GM12878 (cell line): ENCODE measurements at regions not wholly inside any gene's neighbourhood (a gene's known extent, or its start where the extent isn't known, plus 50 kb on each side); places are given as distances from the start of the nearest gene placed in this dataset.

Source experiments
- ATAC-seq: fragments of 200-7000 bp; cut with Tn5 transposase; 3 replicates; pipeline ENCODE4 v1.9.1; 2020; ENCODE audit warnings: mild to moderate bottlenecking, moderate library complexity
- BruUV-seq: library from RNA; stranded (reverse); fragments of 400-500 nt; replicated peaks from 2 replicates; lab custom pipeline; 2021; lab: Mats Ljungman, UMichigan
- CTCF ChIA-PET: fragments of 300-600 bp; sonication (Branson Sonifier 250); formaldehyde crosslinking; extraction: SDS; loops from one replicate; lab custom pipeline; 2021; ENCODE audit warnings: inconsistent platforms; lab: Yijun Ruan, JAX
- POLR2A ChIA-PET: fragments of 350-600 bp; formaldehyde crosslinking; extraction: SDS; loops from one replicate; lab custom pipeline; 2021; ENCODE audit warnings: inconsistent platforms; lab: Charles Lee
- RAD21 ChIA-PET: fragments of 300-600 bp; sonication (Branson Sonifier 250); formaldehyde crosslinking; loops from one replicate; lab custom pipeline; 2023; ENCODE audit warnings: antibody characterized with exemption; ENCODE audit not compliant: unreplicated experiment; lab: Charles Lee
- SMC1A ChIA-PET: fragments of 300-600 bp; sonication (Branson Sonifier 250); formaldehyde crosslinking; loops from one replicate; lab custom pipeline; 2023; ENCODE audit not compliant: unreplicated experiment, uncharacterized antibody; lab: Charles Lee
- DNase-seq: peaks from one replicate; pipeline ENCODE4 v3.0.0-alpha.2; 2011; ENCODE audit warnings: low read depth, low spot score
- FAIRE-seq: peaks from 3 replicates; lab custom pipeline; 2011; peaks lifted over from hg19 to GRCh38; lab: Jason Lieb, UNC
- H2AFZ ChIP-seq: 2 replicates; pipeline ENCODE4 v1.6.0; 2011; ENCODE audit warnings: low read depth, low read length, control low read depth; ENCODE audit not compliant: control insufficient read depth
- H3K27ac ChIP-seq: 2 replicates; pipeline ENCODE4 v1.5.1; 2011; ENCODE audit warnings: control low read depth; ENCODE audit not compliant: control insufficient read depth, insufficient read depth
- H3K27me3 ChIP-seq, 2 experiments: replicated peaks in 1 of 2; 2 replicates each; pipeline versions ENCODE4 v1.6.0 to v1.6.1; 2011; ENCODE audit warnings: low read length in 1 of 2; ENCODE audit not compliant: control insufficient read depth in 2 of 2, insufficient read depth in 2 of 2
- H3K36me3 ChIP-seq, 2 experiments: 2 replicates each; pipeline ENCODE4 v1.5.1; 2011; ENCODE audit warnings: low read length in 1 of 2; ENCODE audit not compliant: control insufficient read depth in 2 of 2, insufficient read depth in 2 of 2
- H3K4me1 ChIP-seq: 2 replicates; pipeline ENCODE4 v1.6.1; 2011; ENCODE audit warnings: mild to moderate bottlenecking, low read length, moderate library complexity, mixed read lengths; ENCODE audit not compliant: control insufficient read depth, insufficient read depth
- H3K4me2 ChIP-seq: 2 replicates; pipeline ENCODE4 v1.6.0; 2011; ENCODE audit warnings: control low read depth; ENCODE audit not compliant: control insufficient read depth, insufficient read depth
- H3K4me3 ChIP-seq: fragments of 200-600 bp; sonication (generic); 2 replicates; pipeline ENCODE4 v1.5.1; 2016
- H3K79me2 ChIP-seq: 2 replicates; pipeline ENCODE4 v1.6.0; 2011; ENCODE audit warnings: low read length; ENCODE audit not compliant: control insufficient read depth, insufficient read depth
- H3K9ac ChIP-seq: 2 replicates; pipeline ENCODE4 v1.8.0; 2011; ENCODE audit warnings: low read length, control low read depth, mixed read lengths; ENCODE audit not compliant: control insufficient read depth, insufficient read depth
- H3K9me3 ChIP-seq: replicated peaks from 3 replicates; pipeline ENCODE4 v1.5.1; 2011; ENCODE audit warnings: mild to moderate bottlenecking, low read length; ENCODE audit not compliant: control insufficient read depth, insufficient read depth
- H4K20me1 ChIP-seq: 2 replicates; pipeline ENCODE4 v1.6.0; 2011; ENCODE audit not compliant: control insufficient read depth, insufficient read depth
- DPF2 ChIP-seq: fragments of 450-650 bp; IDR thresholded peaks from 2 replicates; pipeline ENCODE4 v1.6.1; 2017; ENCODE audit warnings: mild to moderate bottlenecking
- WGBS: methylation state at CpG from one replicate; pipeline ENCODE4 v1.1.6; 2016; ENCODE audit warnings: low lambda C conversion rate; ENCODE audit not compliant: insufficient replicate concordance, insufficient coverage; ENCODE audit errors: missing lambda C conversion rate; 5-methylcytosine and 5-hydroxymethylcytosine counted together
- in situ Hi-C: fragments of 300-500 bp; cut with MboI; formaldehyde crosslinking; loops from 9 replicates; pipeline ENCODE4 v1.14.3; 2018; ENCODE audit warnings: mixed read lengths
- intact Hi-C: fragments of 100-400 bp; cut with micrococcal nuclease; formaldehyde crosslinking; loops from one replicate; pipeline ENCODE4 v1.14.2; 2022; ENCODE audit not compliant: unreplicated experiment
- TF ChIP-seq, protein P1 (sequence below): fragments of 450-650 bp; conservative IDR thresholded peaks from 2 replicates; pipeline ENCODE4 v1.6.1; 2017; ENCODE audit warnings: mild to moderate bottlenecking, moderate library complexity

DNA sequence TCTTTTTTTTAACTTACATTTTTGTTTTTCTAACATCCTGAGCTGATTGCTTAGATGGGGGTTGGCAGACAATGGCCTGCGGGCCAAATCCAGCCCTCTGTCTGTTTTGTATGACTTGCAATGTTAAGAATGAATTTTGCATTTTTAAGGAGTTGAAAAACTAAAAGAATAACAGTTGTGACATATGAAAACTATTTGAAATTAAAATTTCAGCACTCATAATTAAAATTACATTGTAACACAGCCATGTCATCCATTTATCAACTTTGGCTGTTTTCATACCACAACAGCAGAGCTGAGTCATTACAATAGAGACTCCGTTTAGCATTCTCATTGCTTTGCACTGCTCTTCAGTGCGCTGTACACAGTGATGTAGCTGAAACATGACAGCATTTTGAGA is 94.1 kb upstream of the MC4R start:
- Histone ChIP-seq H3K9me3 (no peaks in the 10 kb centered on the region), H3K4me3 (no peak overlapping the region), H3K79me2 (no peaks in the 10 kb centered on the region), H3K27me3 (no peaks in the 10 kb centered on the region), H3K27ac (no peak overlapping the region), H3K4me2 (no peak overlapping the region), H4K20me1 (no peaks in the 10 kb centered on the region), H3K36me3 (no peaks in the 10 kb centered on the region)
- FAIRE-seq: no peak
- no peak; the same call in 2 of the 3 replicates for ATAC-seq
- 46% methylated on average over 3 of the region's 3 CpGs for WGBS
- in situ Hi-C loops: no loop called here
- TF ChIP-seq, protein P1, sequence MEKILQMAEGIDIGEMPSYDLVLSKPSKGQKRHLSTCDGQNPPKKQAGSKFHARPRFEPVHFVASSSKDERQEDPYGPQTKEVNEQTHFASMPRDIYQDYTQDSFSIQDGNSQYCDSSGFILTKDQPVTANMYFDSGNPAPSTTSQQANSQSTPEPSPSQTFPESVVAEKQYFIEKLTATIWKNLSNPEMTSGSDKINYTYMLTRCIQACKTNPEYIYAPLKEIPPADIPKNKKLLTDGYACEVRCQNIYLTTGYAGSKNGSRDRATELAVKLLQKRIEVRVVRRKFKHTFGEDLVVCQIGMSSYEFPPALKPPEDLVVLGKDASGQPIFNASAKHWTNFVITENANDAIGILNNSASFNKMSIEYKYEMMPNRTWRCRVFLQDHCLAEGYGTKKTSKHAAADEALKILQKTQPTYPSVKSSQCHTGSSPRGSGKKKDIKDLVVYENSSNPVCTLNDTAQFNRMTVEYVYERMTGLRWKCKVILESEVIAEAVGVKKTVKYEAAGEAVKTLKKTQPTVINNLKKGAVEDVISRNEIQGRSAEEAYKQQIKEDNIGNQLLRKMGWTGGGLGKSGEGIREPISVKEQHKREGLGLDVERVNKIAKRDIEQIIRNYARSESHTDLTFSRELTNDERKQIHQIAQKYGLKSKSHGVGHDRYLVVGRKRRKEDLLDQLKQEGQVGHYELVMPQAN: no peak
- TF ChIP-seq, all 136 proteins: peak for 0
- H3K9ac ChIP-seq: no peak overlapping the region
- no TSS peak for BruUV-seq
- intact Hi-C loops: no loop called here
- SMC1A ChIA-PET: no interaction called here
- CTCF ChIA-PET: no interaction called here
- H2AFZ ChIP-seq: no peak overlapping the region
- POLR2A ChIA-PET: interaction anchor here (0.6 kb wide), 1 partner anchor 135 kb away, joined by 3 read pairs; no protein-coding TSS in a partner anchor
- DNase-seq: no peak
- H3K4me1 ChIP-seq: no peaks in the 10 kb centered on the region
- RAD21 ChIA-PET: no interaction called here

DNA sequence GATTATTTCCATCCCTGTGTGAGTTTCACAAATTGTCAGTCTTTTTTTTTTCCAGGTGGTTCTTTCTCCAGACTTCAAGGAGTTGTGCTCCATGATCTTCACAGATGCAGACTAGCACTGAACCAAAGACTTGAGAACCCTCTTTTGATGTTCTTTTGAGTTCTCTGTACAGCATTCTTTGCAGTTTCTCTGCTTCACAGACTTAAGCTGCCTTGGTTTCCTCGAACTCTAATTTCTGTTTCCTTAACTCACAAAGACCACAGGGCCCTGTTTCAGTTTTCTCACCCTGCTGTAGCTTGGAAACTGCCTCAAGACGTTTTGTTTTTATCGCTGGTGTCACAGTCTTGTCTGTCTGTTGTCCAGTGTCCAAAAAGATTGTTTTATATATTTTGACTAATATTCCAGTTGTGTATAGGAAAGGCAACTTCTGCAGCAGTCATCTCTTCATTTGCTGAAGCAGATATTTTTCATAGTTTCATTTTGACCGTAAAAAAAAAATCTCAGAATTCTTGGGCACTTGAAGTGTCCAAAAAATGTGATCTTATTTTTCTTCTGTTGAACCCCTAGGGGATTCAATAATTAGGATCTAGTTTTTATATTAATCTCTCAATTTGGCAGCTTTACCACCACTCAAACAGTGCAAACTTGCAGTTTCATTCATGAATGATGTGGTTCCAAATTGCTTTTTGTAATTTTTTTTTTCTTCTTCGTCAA is 97.0 kb upstream of the MC4R start:
- TF ChIP-seq DPF2: no peak
- Histone ChIP-seq H2AFZ (no peak overlapping the region), H3K27me3 (no peaks in the 10 kb centered on the region), H3K9me3 (no peaks in the 10 kb centered on the region), H3K36me3 (no peaks in the 10 kb centered on the region), H3K27ac (no peak overlapping the region), H4K20me1 (no peaks in the 10 kb centered on the region), H3K4me2 (no peak overlapping the region), H3K4me3 (no peak overlapping the region), H3K9ac (no peak overlapping the region), H3K79me2 (no peaks in the 10 kb centered on the region), H3K4me1 (no peaks in the 10 kb centered on the region)
- FAIRE-seq: no peak
- ChIA-PET RAD21 (no interaction called here), SMC1A (interaction anchor here (0.8 to 1.2 kb wide), 2 partner anchors 62 to 231 kb away, joined by 3 read pairs; no protein-coding TSS in a partner anchor), CTCF (interaction anchor here (1.2 kb wide), 1 partner anchor 633 kb away, joined by 4 read pairs; no protein-coding TSS in a partner anchor), POLR2A (no interaction called here)
- DNase-seq: no peak
- WGBS: 21% methylated on average over 5 of the region's 5 CpGs
- in situ Hi-C loops (no loop called here), intact Hi-C loops (no loop called here)
- no peak for ATAC-seq
- no TSS peak for BruUV-seq
